Testis (tissue), 2 donors: ENCODE measurements at regions not wholly inside any gene's neighbourhood (a gene's known extent, or its start where the extent isn't known, plus 50 kb on each side); places are given as distances from the start of the nearest gene placed in this dataset.

Experiments
- POLR2A ChIP-seq: fragments of 450-650 bp; IDR thresholded peaks from one replicate; pipeline ENCODE4 v1.6.1; 2017; ENCODE audit warnings: antibody characterized with exemption, mild to moderate bottlenecking, moderate library complexity
- TF ChIP-seq, protein P1 (sequence below), 3 experiments: fragments of 450-650 bp in 2 of 3; fragments of 200-600 bp in 1 of 3; sonication (generic) in 1 of 3; IDR thresholded peaks; one replicate each; pipeline ENCODE4 v1.5.1; 2016 to 2019; ENCODE audit warnings: antibody characterized with exemption in 3 of 3, mild to moderate bottlenecking in 2 of 3, moderate library complexity in 1 of 3

DNA sequence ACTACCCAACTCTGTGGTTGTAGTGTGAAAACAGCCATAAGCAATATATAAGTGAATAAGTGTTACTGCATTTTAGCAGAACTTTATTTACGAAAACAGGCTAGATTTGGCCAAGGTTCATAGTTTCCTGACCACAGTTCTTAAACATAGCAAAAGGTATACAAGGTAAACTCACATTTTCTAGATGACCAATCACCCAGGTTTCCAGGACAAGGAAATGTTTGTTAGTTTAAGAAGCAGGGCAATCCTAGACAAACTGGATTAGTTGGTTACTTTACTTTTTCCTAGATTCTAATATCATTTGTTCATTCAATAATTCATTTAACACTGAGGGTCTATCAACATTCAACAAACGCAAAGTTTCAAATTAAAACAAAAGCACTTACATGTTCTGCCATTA is 201.7 kb downstream of the SPRY2 start:
- TF ChIP-seq, protein P1, sequence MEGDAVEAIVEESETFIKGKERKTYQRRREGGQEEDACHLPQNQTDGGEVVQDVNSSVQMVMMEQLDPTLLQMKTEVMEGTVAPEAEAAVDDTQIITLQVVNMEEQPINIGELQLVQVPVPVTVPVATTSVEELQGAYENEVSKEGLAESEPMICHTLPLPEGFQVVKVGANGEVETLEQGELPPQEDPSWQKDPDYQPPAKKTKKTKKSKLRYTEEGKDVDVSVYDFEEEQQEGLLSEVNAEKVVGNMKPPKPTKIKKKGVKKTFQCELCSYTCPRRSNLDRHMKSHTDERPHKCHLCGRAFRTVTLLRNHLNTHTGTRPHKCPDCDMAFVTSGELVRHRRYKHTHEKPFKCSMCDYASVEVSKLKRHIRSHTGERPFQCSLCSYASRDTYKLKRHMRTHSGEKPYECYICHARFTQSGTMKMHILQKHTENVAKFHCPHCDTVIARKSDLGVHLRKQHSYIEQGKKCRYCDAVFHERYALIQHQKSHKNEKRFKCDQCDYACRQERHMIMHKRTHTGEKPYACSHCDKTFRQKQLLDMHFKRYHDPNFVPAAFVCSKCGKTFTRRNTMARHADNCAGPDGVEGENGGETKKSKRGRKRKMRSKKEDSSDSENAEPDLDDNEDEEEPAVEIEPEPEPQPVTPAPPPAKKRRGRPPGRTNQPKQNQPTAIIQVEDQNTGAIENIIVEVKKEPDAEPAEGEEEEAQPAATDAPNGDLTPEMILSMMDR (IDR thresholded peaks at IDR 0.05), result no peak
- no peak for TF ChIP-seq POLR2A
